ENCODE measurements at regions not wholly inside any gene's neighbourhood (a gene's known extent, or its start where the extent isn't known, plus 50 kb on each side); places are given as distances from the start of the nearest gene placed in this dataset.
"Not testable (repeated sequence)": the region's sequence is repeated elsewhere in the genome, so short reads cannot be mapped to it uniquely, and the experiment has no call there.

GRCh38 chr1:208950206-208950605 is 633.3 kb upstream of the CAMK1G start:
- no peak overlapping the region for H3K4me3 ChIP-seq (ENCODE audit: low read length)
- TF ChIP-seq ZNF274 (IDR thresholded peaks at IDR 0.05; ENCODE audit: low read depth, low read length): no peak

GRCh38 chr1:208951026-208951525 is 632.4 kb upstream of the CAMK1G start:
- no peak overlapping the region for H3K4me3 ChIP-seq (ENCODE audit: low read length)
- TF ChIP-seq ZNF274 (IDR thresholded peaks at IDR 0.05; ENCODE audit: low read depth, low read length): no peak

GRCh38 chr1:208951908-208952307 is 631.6 kb upstream of the CAMK1G start:
- no peak overlapping the region for H3K4me3 ChIP-seq (ENCODE audit: low read length)
- no peak for TF ChIP-seq ZNF274 (IDR thresholded peaks at IDR 0.05; ENCODE audit: low read depth, low read length)

DNA sequence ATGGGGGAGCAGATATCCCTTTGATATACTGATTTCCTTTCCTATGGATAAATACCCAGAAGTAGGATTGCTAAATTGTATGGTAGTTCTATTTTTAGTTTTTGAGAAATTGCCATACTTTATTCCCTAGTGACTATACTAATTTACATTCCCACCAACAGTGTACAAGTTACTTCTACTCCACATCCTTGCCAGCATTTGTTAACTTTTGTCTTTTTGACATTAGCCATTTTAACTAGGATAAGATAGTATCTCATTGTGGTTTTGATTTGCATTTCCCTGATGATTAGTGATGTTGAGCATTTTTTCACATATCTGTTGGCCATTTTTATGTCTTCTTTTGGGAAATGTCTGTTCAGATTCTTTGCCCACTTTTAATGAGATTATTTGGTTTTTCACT is 620.6 kb upstream of the CAMK1G start:
- no peak for TF ChIP-seq ZNF274 (IDR thresholded peaks at IDR 0.05; ENCODE audit: low read depth, low read length)
- H3K4me3 ChIP-seq (ENCODE audit: low read length): no peak overlapping the region

- H3K4me3 ChIP-seq (ENCODE audit: low read length): no peak overlapping the region
- no peak for TF ChIP-seq ZNF274 (IDR thresholded peaks at IDR 0.05; ENCODE audit: low read depth, low read length)
Measured at GRCh38 chr1:208965351-208965750, 618.2 kb upstream of the CAMK1G start.

DNA sequence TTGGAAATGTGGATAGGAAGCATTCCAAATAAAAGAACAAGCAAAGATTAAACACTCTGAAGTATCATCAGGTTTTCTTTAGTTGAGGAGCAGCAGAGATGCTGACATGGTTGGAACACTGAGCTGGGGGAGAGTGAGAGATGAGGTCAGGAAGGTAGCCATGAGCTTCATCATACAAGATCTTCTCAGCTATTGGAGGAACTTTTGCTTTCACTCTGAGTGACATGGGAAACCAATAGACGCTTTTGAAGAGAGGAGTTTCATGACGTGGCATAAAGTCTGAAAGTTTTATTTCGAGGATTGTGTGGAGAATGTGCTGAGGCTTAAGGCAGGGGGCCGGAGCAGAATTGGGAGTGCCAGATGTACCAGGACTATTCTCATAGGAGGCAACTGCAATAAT is 616.2 kb upstream of the CAMK1G start:
- H3K4me3 ChIP-seq (ENCODE audit: low read length): no peak overlapping the region
- no peak for TF ChIP-seq ZNF274 (IDR thresholded peaks at IDR 0.05; ENCODE audit: low read depth, low read length)

- TF ChIP-seq ZNF274 (IDR thresholded peaks at IDR 0.05; ENCODE audit: low read depth, low read length): no peak
- no peak overlapping the region for H3K4me3 ChIP-seq (ENCODE audit: low read length)
Measured at GRCh38 chr1:208974717-208975116, 608.8 kb upstream of the CAMK1G start.

DNA sequence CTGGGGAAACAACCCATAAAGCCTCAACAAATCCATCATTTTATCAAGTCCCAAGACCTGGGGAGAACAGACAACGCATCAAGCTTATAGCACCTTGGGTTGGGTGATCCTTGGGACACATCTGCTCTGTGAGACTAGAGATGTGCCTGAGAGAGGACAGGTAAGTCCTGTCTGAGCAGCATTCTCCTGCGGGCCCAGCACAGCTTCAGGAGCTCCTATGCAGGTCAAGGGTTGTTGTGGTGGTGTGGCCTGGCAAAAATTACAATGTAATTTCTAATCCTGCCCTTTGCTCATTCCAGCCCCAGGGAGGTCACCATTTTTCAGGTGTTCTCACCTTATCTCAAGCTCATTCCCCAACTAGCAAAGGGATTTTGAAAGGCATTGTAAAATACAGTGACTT is 608.1 kb upstream of the CAMK1G start:
- no peak overlapping the region for H3K4me3 ChIP-seq (ENCODE audit: low read length)
- no peak for TF ChIP-seq ZNF274 (IDR thresholded peaks at IDR 0.05; ENCODE audit: low read depth, low read length)

DNA sequence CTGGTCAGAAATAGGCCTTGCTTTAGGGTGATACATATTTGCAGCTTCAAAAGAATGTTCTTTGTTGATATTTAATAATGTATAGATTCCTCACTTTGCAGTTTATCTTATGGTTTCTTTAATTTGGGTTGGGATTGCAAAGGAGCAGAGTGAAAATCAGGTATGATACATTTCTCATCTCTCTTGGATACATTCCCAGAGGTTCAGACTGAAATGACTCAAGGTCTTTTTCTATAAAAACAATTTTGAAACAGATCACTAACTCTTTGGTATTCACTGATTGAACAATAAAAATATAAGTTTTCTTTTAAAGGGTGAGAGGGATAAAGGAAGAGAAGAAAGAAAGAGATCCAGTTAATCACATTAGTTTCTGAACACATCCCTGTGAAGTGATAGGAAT is 606.5 kb upstream of the CAMK1G start:
- TF ChIP-seq ZNF274 (IDR thresholded peaks at IDR 0.05; ENCODE audit: low read depth, low read length): no peak
- H3K4me3 ChIP-seq (ENCODE audit: low read length): no peak overlapping the region

GRCh38 chr1:208977638-208978256 is 605.8 kb upstream of the CAMK1G start:
- no peak overlapping the region for H3K4me3 ChIP-seq (ENCODE audit: low read length)
- no peak for TF ChIP-seq ZNF274 (IDR thresholded peaks at IDR 0.05; ENCODE audit: low read depth, low read length)

- TF ChIP-seq ZNF274 (IDR thresholded peaks at IDR 0.05; ENCODE audit: low read depth, low read length): no peak
- H3K4me3 ChIP-seq (ENCODE audit: low read length): no peak overlapping the region
Measured at GRCh38 chr1:208979776-208980175, 603.7 kb upstream of the CAMK1G start.

- no peak overlapping the region for H3K4me3 ChIP-seq (ENCODE audit: low read length)
- no peak for TF ChIP-seq ZNF274 (IDR thresholded peaks at IDR 0.05; ENCODE audit: low read depth, low read length)
Measured at GRCh38 chr1:208980605-208981004, 602.9 kb upstream of the CAMK1G start.

- TF ChIP-seq ZNF274 (IDR thresholded peaks at IDR 0.05; ENCODE audit: low read depth, low read length): no peak
- H3K4me3 ChIP-seq (ENCODE audit: low read length): no peak overlapping the region
Measured at GRCh38 chr1:208985231-208985630, 598.3 kb upstream of the CAMK1G start.

DNA sequence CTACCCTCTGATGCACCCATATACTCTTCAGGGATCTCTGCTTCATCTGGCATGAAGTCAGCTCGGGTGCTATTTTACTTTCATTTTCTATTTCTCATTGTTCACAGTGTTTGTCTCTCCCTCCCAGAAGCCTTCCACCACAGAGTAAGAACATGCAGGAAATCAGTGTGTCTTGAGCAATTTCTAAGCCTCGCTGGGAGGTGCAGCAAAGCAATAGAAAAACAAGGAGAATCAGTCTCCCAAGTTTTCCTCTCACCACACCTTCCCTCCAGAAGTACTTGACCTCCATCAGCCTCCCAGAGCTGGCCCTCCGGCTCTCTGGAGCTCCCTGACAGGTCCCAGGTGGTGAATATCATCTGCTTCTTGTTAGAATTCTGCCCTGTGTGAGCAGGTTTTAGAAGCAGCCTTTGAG is 594.7 kb upstream of the CAMK1G start:
- TF ChIP-seq ZNF274 (IDR thresholded peaks at IDR 0.05; ENCODE audit: low read depth, low read length): no peak
- H3K4me3 ChIP-seq (ENCODE audit: low read length): peak overlapping the region; percentile 43; the same call in 1 of the 2 replicates

DNA sequence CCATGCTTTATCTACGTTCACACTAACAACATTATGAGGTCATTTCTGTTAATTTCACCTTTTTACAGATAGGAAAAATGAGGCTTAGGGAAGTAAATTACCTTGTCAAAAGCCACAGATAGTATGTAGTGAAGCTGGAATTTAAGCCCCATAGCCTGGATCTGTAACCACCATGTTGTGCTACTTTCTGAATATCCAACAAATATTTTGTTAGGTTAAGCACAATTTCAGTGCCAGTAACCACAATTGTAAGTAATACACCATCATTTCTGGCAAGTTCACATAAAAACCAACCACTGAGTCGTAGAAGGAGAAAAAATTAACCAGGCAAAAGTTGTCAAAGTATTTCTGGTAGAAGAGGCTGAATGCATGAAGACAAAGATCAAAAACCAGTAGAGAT is 593.1 kb upstream of the CAMK1G start:
- H3K4me3 ChIP-seq (ENCODE audit: low read length): no peak overlapping the region
- no peak for TF ChIP-seq ZNF274 (IDR thresholded peaks at IDR 0.05; ENCODE audit: low read depth, low read length)

DNA sequence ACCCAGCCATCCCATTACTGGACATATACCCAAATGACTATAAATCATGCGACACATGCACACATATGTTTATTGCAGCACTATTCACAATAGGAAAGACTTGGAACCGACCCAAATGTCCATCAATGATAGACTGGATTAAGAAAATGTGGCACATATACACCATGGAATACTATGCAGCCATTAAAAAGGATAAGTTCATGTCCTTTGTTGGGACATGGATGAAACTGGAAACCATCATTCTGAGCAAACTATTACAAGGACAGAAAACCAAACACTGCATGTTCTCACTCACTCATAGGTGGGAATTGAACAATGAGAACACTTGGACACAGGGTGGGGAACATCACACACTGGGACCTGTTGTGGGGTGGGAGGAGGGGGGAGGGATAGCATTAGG is 586.5 kb upstream of the CAMK1G start:
- not testable (repeated sequence) for H3K4me3 ChIP-seq (ENCODE audit: low read length)
